Natural killer cell (primary cell): ENCODE measurements at regions not wholly inside any gene's neighbourhood (a gene's known extent, or its start where the extent isn't known, plus 50 kb on each side); places are given as distances from the start of the nearest gene placed in this dataset.

Source experiments
- ATAC-seq, 3 donors: fragments of 150-1000 bp in 2 of 3; fragments of 200-7000 bp in 1 of 3; cut with Tn5 transposase; 1 replicate in 1 of 3; 2 replicates in 2 of 3; pipeline ENCODE4 v1.10.0; 2021; ENCODE audit warnings: mild to moderate bottlenecking in 2 of 3, moderate library complexity in 2 of 3
- DNase-seq, 2 donors: peaks; one replicate each; pipeline versions ENCODE4 v3.0.0 to v3.0.0-alpha.2; 2013 to 2021; ENCODE audit warnings: mixed read lengths in 1 of 2
- H3K27ac ChIP-seq: one replicate; pipeline ENCODE4 v1.5.1; 2013; ENCODE audit warnings: mild to moderate bottlenecking, low read length
- H3K27me3 ChIP-seq: one replicate; pipeline ENCODE4 v1.6.1; 2013; ENCODE audit warnings: low read length; ENCODE audit not compliant: control insufficient read depth, insufficient read depth
- H3K36me3 ChIP-seq: one replicate; pipeline ENCODE4 v1.6.1; 2013; ENCODE audit warnings: low read length; ENCODE audit not compliant: control insufficient read depth, insufficient read depth
- H3K4me1 ChIP-seq: one replicate; pipeline ENCODE4 v1.6.1; 2013; ENCODE audit warnings: low read length; ENCODE audit not compliant: control insufficient read depth, insufficient read depth
- H3K4me3 ChIP-seq: one replicate; pipeline ENCODE4 v1.5.1; 2013; ENCODE audit warnings: low read length
- H3K9me3 ChIP-seq: one replicate; pipeline ENCODE4 v1.6.1; 2013; ENCODE audit warnings: low read length; ENCODE audit not compliant: control insufficient read depth, insufficient read depth
- H3K27ac Mint-ChIP-seq, 2 donors: one replicate each; pipeline ENCODE4 v1.8.0; 2022; ENCODE audit warnings: mild to moderate bottlenecking in 2 of 2, mixed read lengths in 2 of 2, moderate library complexity in 1 of 2
- H3K27me3 Mint-ChIP-seq, 2 donors: one replicate each; pipeline ENCODE4 v1.8.0; 2022; ENCODE audit warnings: low read depth in 2 of 2, mixed read lengths in 2 of 2
- H3K36me3 Mint-ChIP-seq: one replicate; pipeline ENCODE4 v1.8.0; 2022; ENCODE audit warnings: mixed read lengths
- H3K4me1 Mint-ChIP-seq, 2 donors: one replicate each; pipeline ENCODE4 v1.8.0; 2022; ENCODE audit warnings: mixed read lengths in 2 of 2
- H3K4me3 Mint-ChIP-seq: one replicate; pipeline ENCODE4 v1.8.0; 2022; ENCODE audit warnings: mild to moderate bottlenecking, moderate library complexity, mixed read lengths
- H3K9me3 Mint-ChIP-seq, 2 donors: one replicate each; pipeline ENCODE4 v1.8.0; 2022; ENCODE audit warnings: mixed read lengths in 2 of 2
- WGBS: methylation state at CpG from one replicate; pipeline ENCODE4 v1.1.7; 2013; ENCODE audit warnings: missing lambda C conversion rate; ENCODE audit not compliant: insufficient coverage; 5-methylcytosine and 5-hydroxymethylcytosine counted together
- intact Hi-C: fragments of 100-400 bp; cut with micrococcal nuclease; formaldehyde crosslinking; loops from one replicate; pipeline ENCODE4 v1.14.2; 2022
- TF ChIP-seq, protein P1 (sequence below): fragments of 200-600 bp; IDR thresholded peaks from one replicate; pipeline ENCODE4 v1.8.0; 2022; ENCODE audit warnings: antibody characterized with exemption

DNA sequence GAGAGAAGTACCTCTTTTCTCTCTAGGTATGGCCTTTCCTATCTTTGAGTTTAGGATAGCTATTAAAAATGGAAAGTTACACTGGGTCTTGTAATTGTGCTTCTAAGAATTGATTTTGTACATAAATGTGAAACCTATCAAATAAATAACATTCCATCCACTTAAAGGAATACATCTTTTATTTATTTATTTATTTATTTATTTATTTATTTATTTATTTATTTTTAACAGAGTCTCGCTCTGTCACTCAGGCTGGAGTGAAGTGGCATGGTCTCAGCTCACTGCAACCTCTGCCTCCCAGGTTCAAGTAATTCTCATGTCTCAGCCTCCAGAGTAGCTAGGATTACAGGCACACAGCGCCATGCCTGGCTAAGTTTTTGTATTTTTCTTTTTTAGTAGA is 1114.0 kb upstream of the EEF2KMT start:
- Histone ChIP-seq H3K36me3 (no peaks in the 10 kb centered on the region), H3K9me3 (no peaks in the 10 kb centered on the region), H3K27me3 (no peaks in the 10 kb centered on the region), H3K27ac (no peak overlapping the region), H3K4me3 (no peak overlapping the region), H3K4me1 (no peaks in the 10 kb centered on the region)
- H3K4me1 Mint-ChIP-seq = no peaks in the 10 kb centered on the region
- DNase-seq (no peak), ATAC-seq (no peak)
- no peaks in the 10 kb centered on the region for H3K36me3 Mint-ChIP-seq
- 88% methylated on average over 2 of the region's 2 CpGs for WGBS
- peaks cover 3 to 5% of the 10 kb centered on the region in 2 donors for H3K9me3 Mint-ChIP-seq
- TF ChIP-seq, protein P1, sequence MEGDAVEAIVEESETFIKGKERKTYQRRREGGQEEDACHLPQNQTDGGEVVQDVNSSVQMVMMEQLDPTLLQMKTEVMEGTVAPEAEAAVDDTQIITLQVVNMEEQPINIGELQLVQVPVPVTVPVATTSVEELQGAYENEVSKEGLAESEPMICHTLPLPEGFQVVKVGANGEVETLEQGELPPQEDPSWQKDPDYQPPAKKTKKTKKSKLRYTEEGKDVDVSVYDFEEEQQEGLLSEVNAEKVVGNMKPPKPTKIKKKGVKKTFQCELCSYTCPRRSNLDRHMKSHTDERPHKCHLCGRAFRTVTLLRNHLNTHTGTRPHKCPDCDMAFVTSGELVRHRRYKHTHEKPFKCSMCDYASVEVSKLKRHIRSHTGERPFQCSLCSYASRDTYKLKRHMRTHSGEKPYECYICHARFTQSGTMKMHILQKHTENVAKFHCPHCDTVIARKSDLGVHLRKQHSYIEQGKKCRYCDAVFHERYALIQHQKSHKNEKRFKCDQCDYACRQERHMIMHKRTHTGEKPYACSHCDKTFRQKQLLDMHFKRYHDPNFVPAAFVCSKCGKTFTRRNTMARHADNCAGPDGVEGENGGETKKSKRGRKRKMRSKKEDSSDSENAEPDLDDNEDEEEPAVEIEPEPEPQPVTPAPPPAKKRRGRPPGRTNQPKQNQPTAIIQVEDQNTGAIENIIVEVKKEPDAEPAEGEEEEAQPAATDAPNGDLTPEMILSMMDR = no peak
- intact Hi-C loops = no loop called here
- no peak overlapping the region for H3K27ac Mint-ChIP-seq
- H3K4me3 Mint-ChIP-seq = no peak overlapping the region
- H3K27me3 Mint-ChIP-seq = no peaks in the 10 kb centered on the region

DNA sequence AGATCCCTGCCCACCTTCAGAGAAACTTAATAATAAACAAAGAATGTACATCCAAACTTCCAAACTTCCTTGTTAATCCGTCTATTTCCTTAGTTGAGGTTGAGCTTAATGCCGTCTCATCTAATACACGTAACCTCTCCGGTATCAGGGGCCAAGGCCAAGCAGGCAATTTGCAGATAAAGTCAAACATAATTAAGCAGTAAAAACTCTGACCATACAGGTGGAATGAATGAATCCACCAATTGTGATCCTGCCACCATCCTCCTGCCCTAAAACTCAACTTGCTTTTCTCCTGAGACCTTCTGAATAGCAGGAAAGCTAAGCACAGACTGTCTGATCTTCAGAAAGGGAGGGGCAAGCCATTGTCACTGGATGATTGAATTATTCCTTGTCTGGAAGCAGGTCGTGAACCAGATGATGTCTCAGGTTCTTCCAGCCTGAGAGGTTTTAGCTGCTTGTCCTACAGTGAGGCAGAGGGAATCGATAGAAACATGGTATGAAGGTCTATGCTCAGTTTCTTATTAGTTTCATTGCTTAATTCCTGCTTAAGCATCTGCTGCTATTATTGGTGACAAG is 1111.8 kb upstream of the EEF2KMT start:
- DNase-seq = no peak
- Histone ChIP-seq H3K36me3 (no peaks in the 10 kb centered on the region), H3K4me1 (no peaks in the 10 kb centered on the region), H3K4me3 (no peak overlapping the region), H3K27me3 (no peaks in the 10 kb centered on the region), H3K9me3 (no peaks in the 10 kb centered on the region), H3K27ac (no peak overlapping the region)
- Mint-ChIP-seq H3K27ac (no peak overlapping the region), H3K36me3 (no peaks in the 10 kb centered on the region), H3K4me1 (no peaks in the 10 kb centered on the region), H3K4me3 (no peak overlapping the region), H3K27me3 (no peaks in the 10 kb centered on the region), H3K9me3 (peaks cover 3 to 7% of the 10 kb centered on the region in 2 donors)
- TF ChIP-seq, protein P1 = no peak
- WGBS = 50% methylated on average over 6 of the region's 6 CpGs
- ATAC-seq = no peak
- intact Hi-C loops = no loop called here

DNA sequence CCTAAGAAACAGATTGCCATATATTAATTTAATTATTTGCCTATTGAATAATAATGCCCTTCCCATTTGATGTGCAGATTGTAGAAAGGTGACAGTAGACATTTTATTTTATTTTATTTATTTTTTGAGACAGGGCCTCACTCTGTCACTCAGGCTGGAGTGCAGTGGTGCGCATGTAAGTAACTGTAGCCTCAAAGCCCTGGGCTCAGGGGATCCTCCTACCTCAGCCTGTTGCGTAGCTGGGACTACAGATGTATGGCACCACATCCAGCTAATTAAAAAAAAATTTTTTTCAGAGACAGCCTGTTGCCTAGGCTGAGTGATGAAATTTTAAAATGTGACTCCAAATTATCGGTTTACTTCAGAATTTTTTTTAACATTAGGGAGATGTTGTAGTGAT is 1110.0 kb upstream of the EEF2KMT start:
- DNase-seq (no peak), ATAC-seq (no peak)
- TF ChIP-seq, protein P1 = no peak
- intact Hi-C loops = no loop called here
- Histone ChIP-seq H3K27me3 (no peaks in the 10 kb centered on the region), H3K4me1 (no peaks in the 10 kb centered on the region), H3K36me3 (no peaks in the 10 kb centered on the region), H3K4me3 (no peak overlapping the region), H3K27ac (no peak overlapping the region), H3K9me3 (no peaks in the 10 kb centered on the region)
- WGBS = 93% methylated on average over 3 of the region's 3 CpGs
- Mint-ChIP-seq H3K4me3 (no peak overlapping the region), H3K9me3 (peaks cover 3 to 5% of the 10 kb centered on the region in 2 donors), H3K27me3 (no peaks in the 10 kb centered on the region), H3K27ac (no peak overlapping the region), H3K36me3 (no peaks in the 10 kb centered on the region), H3K4me1 (no peaks in the 10 kb centered on the region)

DNA sequence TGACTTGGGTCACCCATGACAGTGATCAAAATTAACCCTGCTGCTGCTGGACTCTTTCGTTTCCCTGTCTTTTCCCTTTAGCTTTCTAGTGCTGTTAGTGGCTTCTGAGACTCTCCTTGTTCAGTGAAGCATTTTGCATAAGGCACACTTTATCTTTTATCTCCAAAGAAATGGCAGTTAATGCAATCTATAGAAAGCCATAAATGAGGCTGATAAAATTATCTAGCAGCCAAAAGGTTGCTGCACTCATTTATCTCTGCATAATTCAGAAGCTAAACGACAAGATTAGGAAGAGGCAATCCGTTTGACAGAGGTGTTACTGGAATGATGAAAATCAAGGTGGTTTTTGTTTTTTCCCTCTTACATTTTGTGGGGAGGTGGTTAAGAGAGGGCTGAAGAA is 1109.5 kb upstream of the EEF2KMT start:
- H3K27ac ChIP-seq = no peak overlapping the region
- 44% methylated on average over 2 of the region's 3 CpGs for WGBS
- intact Hi-C loops = no loop called here
- H3K4me1 ChIP-seq = no peaks in the 10 kb centered on the region
- TF ChIP-seq, protein P1 = no peak
- Mint-ChIP-seq H3K27me3 (no peaks in the 10 kb centered on the region), H3K4me3 (no peak overlapping the region), H3K4me1 (no peaks in the 10 kb centered on the region), H3K36me3 (no peaks in the 10 kb centered on the region), H3K27ac (no peak overlapping the region), H3K9me3 (peaks cover 3 to 5% of the 10 kb centered on the region in 2 donors)
- no peak for DNase-seq
- no peaks in the 10 kb centered on the region for H3K9me3 ChIP-seq
- H3K27me3 ChIP-seq = no peaks in the 10 kb centered on the region
- ATAC-seq = no peak
- H3K36me3 ChIP-seq = no peaks in the 10 kb centered on the region
- no peak overlapping the region for H3K4me3 ChIP-seq
